ENCODE measurements at regions not wholly inside any gene's neighbourhood (a gene's known extent, or its start where the extent isn't known, plus 50 kb on each side); places are given as distances from the start of the nearest gene placed in this dataset.
A peak's percentile ranks its signal among the peaks of the same experiment; 100 is the strongest.

GRCh38 chr18:2049986-2050385 lies 521.3 kb downstream of the METTL4 start:
- no peak for DNase-seq (ENCODE audit: low spot score)

GRCh38 chr18:2050702-2051201 lies 520.6 kb downstream of the METTL4 start:
- no peak for DNase-seq (ENCODE audit: low spot score)

GRCh38 chr18:2053490-2054089 lies 517.7 kb downstream of the METTL4 start:
- no peak for DNase-seq (ENCODE audit: low spot score)

GRCh38 chr18:2059336-2059735 lies 512.0 kb downstream of the METTL4 start:
- no peak for DNase-seq (ENCODE audit: low spot score)

GRCh38 chr18:2060086-2060485 lies 511.2 kb downstream of the METTL4 start:
- DNase-seq (ENCODE audit: low spot score) = no peak

- no peak for DNase-seq (ENCODE audit: low spot score)
These were observed 500.7 kb downstream of the METTL4 start for GRCh38 chr18:2070631-2071030.

GRCh38 chr18:2075499-2075898 lies 495.8 kb downstream of the METTL4 start:
- DNase-seq (ENCODE audit: low spot score) = no peak

GRCh38 chr18:2082676-2083075 lies 488.6 kb downstream of the METTL4 start:
- no peak for DNase-seq (ENCODE audit: low spot score)

- DNase-seq (ENCODE audit: low spot score) = no peak
These were observed 487.6 kb downstream of the METTL4 start for GRCh38 chr18:2083691-2084090.

- no peak for DNase-seq (ENCODE audit: low spot score)
These were observed 484.9 kb downstream of the METTL4 start for GRCh38 chr18:2086439-2086838.

- no peak for DNase-seq (ENCODE audit: low spot score)
These were observed 483.2 kb downstream of the METTL4 start for GRCh38 chr18:2087877-2088673.

GRCh38 chr18:2089396-2089795 lies 481.9 kb downstream of the METTL4 start:
- no peak for DNase-seq (ENCODE audit: low spot score)

GRCh38 chr18:2091937-2092336 lies 479.4 kb downstream of the METTL4 start:
- no peak for DNase-seq (ENCODE audit: low spot score)

GRCh38 chr18:2096551-2096950 lies 474.8 kb downstream of the METTL4 start:
- no peak for DNase-seq (ENCODE audit: low spot score)

- DNase-seq (ENCODE audit: low spot score) = no peak
These were observed 470.6 kb downstream of the METTL4 start for GRCh38 chr18:2100694-2101213.

- no peak for DNase-seq (ENCODE audit: low spot score)
These were observed 469.3 kb downstream of the METTL4 start for GRCh38 chr18:2102022-2102421.

GRCh38 chr18:2103299-2103698 lies 468.0 kb downstream of the METTL4 start:
- no peak for DNase-seq (ENCODE audit: low spot score)

GRCh38 chr18:2104620-2105462 lies 466.5 kb downstream of the METTL4 start:
- peak; percentile 62 for DNase-seq (ENCODE audit: low spot score)

GRCh38 chr18:2108591-2108990 lies 462.7 kb downstream of the METTL4 start:
- DNase-seq (ENCODE audit: low spot score) = no peak

- DNase-seq (ENCODE audit: low spot score) = no peak
These were observed 459.8 kb downstream of the METTL4 start for GRCh38 chr18:2111456-2111855.

GRCh38 chr18:2112435-2113045 lies 458.8 kb downstream of the METTL4 start:
- no peak for DNase-seq (ENCODE audit: low spot score)

- no peak for DNase-seq (ENCODE audit: low spot score)
These were observed 457.0 kb downstream of the METTL4 start for GRCh38 chr18:2114289-2114688.
